RWPE2 (cell line): ENCODE measurements at regions not wholly inside any gene's neighbourhood (a gene's known extent, or its start where the extent isn't known, plus 50 kb on each side); places are given as distances from the start of the nearest gene placed in this dataset.
"Not testable (repeated sequence)": the region's sequence is repeated elsewhere in the genome, so short reads cannot be mapped to it uniquely, and the experiment has no call there.

ENCODE experiments used
- ATAC-seq: fragments of 200-7000 bp; cut with Tn5 transposase; 3 replicates; pipeline ENCODE4 v1.9.1; 2021; ENCODE audit warnings: low read depth
- DNase-seq: peaks from one replicate; pipeline ENCODE4 v3.0.0-alpha.2; 2020; ENCODE audit warnings: low spot score
- H3K27ac ChIP-seq: fragments of 450-650 bp; 2 replicates; pipeline ENCODE4 v1.5.1; 2017; ENCODE audit warnings: mild to moderate bottlenecking; ENCODE audit not compliant: poor library complexity, severe bottlenecking
- H3K27me3 ChIP-seq: fragments of 250-450 bp; sonication (Bioruptor Pico); 2 replicates; pipeline ENCODE4 v1.5.1; 2021; ENCODE audit warnings: mild to moderate bottlenecking, moderate library complexity; ENCODE audit not compliant: insufficient read depth, poor library complexity, severe bottlenecking
- H3K36me3 ChIP-seq: fragments of 250-450 bp; sonication (Bioruptor Pico); 2 replicates; pipeline ENCODE4 v1.5.1; 2020; ENCODE audit warnings: low read depth, mild to moderate bottlenecking, moderate library complexity
- H3K4me1 ChIP-seq: fragments of 250-450 bp; sonication (Bioruptor Pico); 2 replicates; pipeline ENCODE4 v1.5.1; 2021; ENCODE audit warnings: mild to moderate bottlenecking, moderate library complexity; ENCODE audit not compliant: insufficient read depth, poor library complexity, severe bottlenecking
- H3K4me3 ChIP-seq: fragments of 250-450 bp; sonication (Bioruptor Pico); 2 replicates; pipeline ENCODE4 v1.5.1; 2021; ENCODE audit warnings: mild to moderate bottlenecking, moderate library complexity; ENCODE audit not compliant: severe bottlenecking
- H3K9me3 ChIP-seq: fragments of 250-450 bp; sonication (Bioruptor Pico); 2 replicates; pipeline ENCODE4 v1.5.1; 2021; ENCODE audit warnings: mild to moderate bottlenecking, moderate library complexity; ENCODE audit not compliant: severe bottlenecking

DNA sequence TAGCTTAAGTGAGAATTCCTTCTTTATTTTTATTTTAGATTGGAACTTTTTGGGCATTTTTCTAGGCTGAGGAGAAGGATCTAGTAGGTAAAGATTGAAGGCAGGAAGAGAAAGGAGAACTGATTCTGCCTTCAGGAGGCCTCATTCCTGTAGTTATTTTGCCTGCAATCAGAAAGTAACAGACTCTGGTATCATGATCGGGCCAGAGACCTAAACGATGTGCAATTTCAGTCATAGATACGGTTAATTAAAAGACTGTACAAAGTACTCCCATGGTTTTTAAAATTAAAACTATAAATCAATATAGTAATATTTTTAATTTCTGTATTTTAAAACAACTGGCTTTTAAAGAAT, 54.7 kb upstream of the NOTCH2NLA start:
- not testable (repeated sequence) for H3K27me3 ChIP-seq, ATAC-seq, H3K9me3 ChIP-seq, H3K4me1 ChIP-seq, H3K36me3 ChIP-seq, DNase-seq, H3K4me3 ChIP-seq, H3K27ac ChIP-seq

DNA sequence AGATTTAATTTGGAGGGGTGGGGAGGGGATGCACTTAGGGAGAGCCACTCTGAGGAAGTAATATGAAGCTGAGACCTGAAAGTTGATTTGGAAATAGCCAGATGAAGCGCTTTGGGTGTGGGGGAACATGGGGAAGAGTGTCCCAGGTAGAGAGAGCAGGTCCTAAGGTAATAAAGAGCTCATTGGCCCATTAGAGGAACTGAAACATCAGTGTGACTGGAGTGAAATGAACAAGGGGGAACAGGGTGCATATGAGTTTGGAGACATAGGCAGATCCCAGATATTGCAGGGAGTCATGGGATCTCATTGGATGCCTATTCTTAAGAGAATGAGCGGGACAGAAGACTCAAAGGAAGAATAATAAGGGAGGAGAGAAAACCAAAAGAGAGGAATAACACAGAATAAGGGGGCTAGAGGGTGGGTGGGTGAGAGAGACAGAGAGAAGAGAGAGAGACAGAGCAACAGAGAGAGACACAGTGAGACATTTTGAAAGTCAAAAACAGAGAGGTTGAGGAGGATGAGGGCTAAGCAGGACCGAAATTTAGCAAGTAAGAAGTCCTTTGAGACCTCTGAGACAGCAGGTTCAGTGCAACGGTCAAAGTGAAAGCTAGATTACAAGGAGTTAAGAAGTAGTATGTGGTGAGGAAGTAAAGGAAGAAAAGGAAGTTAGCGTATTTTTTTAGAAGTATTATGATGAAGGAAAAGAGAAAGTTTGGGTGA, 54.1 kb upstream of the NOTCH2NLA start:
- DNase-seq, ATAC-seq, H3K27ac ChIP-seq, H3K36me3 ChIP-seq, H3K4me3 ChIP-seq, H3K27me3 ChIP-seq, H3K9me3 ChIP-seq, H3K4me1 ChIP-seq: not testable (repeated sequence)

DNA sequence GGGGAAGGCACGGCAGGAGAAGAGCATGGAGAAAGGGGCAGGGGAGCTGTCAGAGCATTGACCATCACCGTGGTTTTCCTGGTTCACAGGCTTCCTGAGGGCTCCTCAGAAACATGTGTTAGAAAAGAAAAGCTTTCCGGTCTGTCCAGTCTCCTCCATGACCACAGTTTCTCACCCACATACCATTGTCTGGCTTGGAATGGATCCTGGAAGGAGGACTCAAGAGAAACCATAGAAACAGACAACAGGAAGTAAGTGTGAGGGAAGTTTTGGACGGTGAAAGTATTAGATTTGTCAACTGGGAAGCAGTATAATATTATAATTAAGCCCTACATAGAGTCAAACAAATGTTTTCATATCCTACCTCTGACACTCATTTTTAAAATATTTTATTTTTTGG, 52.7 kb upstream of the NOTCH2NLA start:
- not testable (repeated sequence) for H3K4me3 ChIP-seq, ATAC-seq, H3K9me3 ChIP-seq, H3K36me3 ChIP-seq, H3K4me1 ChIP-seq, DNase-seq, H3K27me3 ChIP-seq, H3K27ac ChIP-seq

DNA sequence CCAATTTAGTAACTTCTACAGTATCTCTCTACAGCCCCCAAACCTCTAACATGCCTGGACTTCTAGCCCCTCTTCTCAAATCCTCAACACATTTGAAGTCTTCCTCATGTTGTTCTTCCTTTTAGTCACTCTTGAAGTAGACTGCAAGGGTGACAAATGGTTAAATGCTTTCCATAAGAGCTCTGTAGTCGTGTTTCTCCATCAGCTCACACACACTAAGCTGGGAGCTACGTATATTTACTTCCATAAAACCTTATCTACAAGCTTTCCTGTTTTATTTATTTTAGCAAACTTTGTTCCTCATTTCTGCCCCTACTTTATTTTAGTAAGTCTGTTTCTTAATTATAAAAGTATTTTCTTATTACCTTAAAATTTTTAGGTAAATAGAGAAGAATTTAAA, 49.9 kb upstream of the NOTCH2NLA start:
- not testable (repeated sequence) for H3K9me3 ChIP-seq, H3K36me3 ChIP-seq, H3K27me3 ChIP-seq, H3K27ac ChIP-seq, H3K4me1 ChIP-seq, ATAC-seq, H3K4me3 ChIP-seq, DNase-seq
